Sigmoid colon (tissue), 6 donors: ENCODE measurements at regions not wholly inside any gene's neighbourhood (a gene's known extent, or its start where the extent isn't known, plus 50 kb on each side); places are given as distances from the start of the nearest gene placed in this dataset.

Source experiments
- DNase-seq: peaks from one replicate; pipeline ENCODE4 v3.0.0-alpha.2; 2019
- H3K27ac ChIP-seq, 4 donors: fragments of 200-600 bp; sonication (generic); one replicate each; pipeline ENCODE4 v1.5.1; 2016 to 2019; ENCODE audit warnings: mild to moderate bottlenecking in 1 of 4
- H3K27me3 ChIP-seq, 3 donors: fragments of 200-600 bp; sonication (generic); one replicate each; pipeline ENCODE4 v1.5.1; 2019; ENCODE audit warnings: mild to moderate bottlenecking in 1 of 3
- H3K36me3 ChIP-seq, 4 donors: fragments of 200-600 bp; sonication (generic); one replicate each; pipeline ENCODE4 v1.5.1; 2016 to 2019
- H3K4me1 ChIP-seq, 4 donors: fragments of 200-600 bp; sonication (generic); one replicate each; pipeline ENCODE4 v1.5.1; 2017 to 2019
- H3K4me3 ChIP-seq, 4 donors: fragments of 200-600 bp; sonication (generic); one replicate each; pipeline ENCODE4 v1.5.1; 2017 to 2019; ENCODE audit warnings: mild to moderate bottlenecking in 2 of 4, moderate library complexity in 1 of 4
- H3K9me3 ChIP-seq, 4 donors: fragments of 200-600 bp in 3 of 4; sonication (generic) in 3 of 4; one replicate each; pipeline versions ENCODE4 v1.5.1 to v1.6.1; 2013 to 2019
- EP300 ChIP-seq, 4 donors: sonication (generic); formaldehyde crosslinking; IDR thresholded peaks; one replicate each; pipeline ENCODE4 v1.6.1; 2017; ENCODE audit warnings: antibody characterized with exemption in 4 of 4
- POLR2A ChIP-seq, 2 donors: fragments of 450-650 bp; IDR thresholded peaks; one replicate each; pipeline ENCODE4 v1.6.1; 2016; ENCODE audit warnings: antibody characterized with exemption in 2 of 2, mild to moderate bottlenecking in 2 of 2, moderate library complexity in 2 of 2
- POLR2AphosphoS5 ChIP-seq, 4 donors: sonication (generic); formaldehyde crosslinking; IDR thresholded peaks; one replicate each; pipeline ENCODE4 v1.6.1; 2017; ENCODE audit warnings: antibody characterized with exemption in 4 of 4
- WGBS, 2 donors: extraction: QIAGEN DNeasy Blood & Tissue Kit; methylation state at CpG; one replicate each; pipeline ENCODE4 v1.1.7; 2013; 5-methylcytosine and 5-hydroxymethylcytosine counted together
- intact Hi-C: fragments of 100-400 bp; cut with DNase I; formaldehyde crosslinking; loops from one replicate; pipeline ENCODE4 v1.15.1; 2023
- TF ChIP-seq, protein P1 (sequence below), 4 experiments: fragments of 450-650 bp in 3 of 4; fragments of 200-600 bp in 1 of 4; IDR thresholded peaks; one replicate each; pipeline ENCODE4 v1.5.1; 2016 to 2019; ENCODE audit warnings: antibody characterized with exemption in 4 of 4, mild to moderate bottlenecking in 3 of 4, moderate library complexity in 2 of 4
- donor health status: healthy with polysubstance abuse.
- donor health status: healthy.

DNA sequence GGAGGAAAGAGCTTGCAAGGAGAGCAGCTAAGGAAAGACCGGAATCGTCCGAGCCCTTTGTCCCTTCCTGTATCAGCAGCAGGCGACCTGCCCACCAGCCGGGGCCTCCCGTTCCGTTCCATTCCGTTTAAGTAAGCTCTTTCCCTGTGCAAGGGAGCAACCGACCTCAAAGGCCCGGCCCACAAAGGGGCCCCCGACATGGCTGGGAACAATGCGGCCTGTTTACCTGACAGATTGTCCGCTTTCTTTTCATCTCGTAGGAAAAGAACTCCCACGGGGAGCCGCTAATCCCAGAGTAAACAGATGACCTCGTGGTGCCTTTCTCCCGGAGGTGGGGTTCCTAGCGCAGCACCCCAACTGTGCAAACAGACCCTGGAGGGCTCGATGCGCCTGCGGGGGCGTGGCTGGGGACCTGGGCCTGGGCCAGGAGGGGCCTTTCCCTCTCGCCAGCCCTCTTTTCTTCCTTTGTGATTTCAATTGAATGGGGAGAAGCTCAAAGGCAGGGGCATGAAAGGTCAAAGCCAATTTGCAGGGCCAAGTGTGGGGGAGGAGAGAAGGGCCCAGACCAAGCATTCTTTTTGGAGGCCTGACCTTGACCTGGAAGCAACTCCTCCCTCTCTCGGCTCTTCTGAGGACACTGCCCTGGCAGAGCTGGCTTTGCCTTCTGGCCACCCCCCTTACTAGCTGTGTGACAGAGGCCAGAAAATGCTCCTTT lies 120.2 kb downstream of the INHBB start:
- no peaks in the 10 kb centered on the region for H3K36me3 ChIP-seq
- TF ChIP-seq POLR2AphosphoS5 (IDR thresholded peaks at IDR 0.05) (no peak), POLR2A (IDR thresholded peaks at IDR 0.05) (no peak), EP300 (IDR thresholded peaks at IDR 0.05) (no peak)
- TF ChIP-seq, protein P1, sequence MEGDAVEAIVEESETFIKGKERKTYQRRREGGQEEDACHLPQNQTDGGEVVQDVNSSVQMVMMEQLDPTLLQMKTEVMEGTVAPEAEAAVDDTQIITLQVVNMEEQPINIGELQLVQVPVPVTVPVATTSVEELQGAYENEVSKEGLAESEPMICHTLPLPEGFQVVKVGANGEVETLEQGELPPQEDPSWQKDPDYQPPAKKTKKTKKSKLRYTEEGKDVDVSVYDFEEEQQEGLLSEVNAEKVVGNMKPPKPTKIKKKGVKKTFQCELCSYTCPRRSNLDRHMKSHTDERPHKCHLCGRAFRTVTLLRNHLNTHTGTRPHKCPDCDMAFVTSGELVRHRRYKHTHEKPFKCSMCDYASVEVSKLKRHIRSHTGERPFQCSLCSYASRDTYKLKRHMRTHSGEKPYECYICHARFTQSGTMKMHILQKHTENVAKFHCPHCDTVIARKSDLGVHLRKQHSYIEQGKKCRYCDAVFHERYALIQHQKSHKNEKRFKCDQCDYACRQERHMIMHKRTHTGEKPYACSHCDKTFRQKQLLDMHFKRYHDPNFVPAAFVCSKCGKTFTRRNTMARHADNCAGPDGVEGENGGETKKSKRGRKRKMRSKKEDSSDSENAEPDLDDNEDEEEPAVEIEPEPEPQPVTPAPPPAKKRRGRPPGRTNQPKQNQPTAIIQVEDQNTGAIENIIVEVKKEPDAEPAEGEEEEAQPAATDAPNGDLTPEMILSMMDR (IDR thresholded peaks at IDR 0.05), result no peak
- whole genome bisulfite sequencing, 2 donors, result 54 to 64% methylated on average over 25 of the region's 25 CpGs
- intact Hi-C loops, result loop anchor here (5.0 kb wide), 1 partner anchor 446 kb away; no protein-coding TSS in a partner anchor
- H3K4me1 ChIP-seq, result peaks cover 0 to 17% (median 9%) of the 10 kb centered on the region in 4 donors
- DNase-seq, result no peak
- H3K27me3 ChIP-seq, result peaks cover 0 to 9% (median 0%) of the 10 kb centered on the region in 3 donors
- H3K4me3 ChIP-seq, result no peak overlapping the region
- no peaks in the 10 kb centered on the region for H3K9me3 ChIP-seq
- H3K27ac ChIP-seq, result no peak overlapping the region

DNA sequence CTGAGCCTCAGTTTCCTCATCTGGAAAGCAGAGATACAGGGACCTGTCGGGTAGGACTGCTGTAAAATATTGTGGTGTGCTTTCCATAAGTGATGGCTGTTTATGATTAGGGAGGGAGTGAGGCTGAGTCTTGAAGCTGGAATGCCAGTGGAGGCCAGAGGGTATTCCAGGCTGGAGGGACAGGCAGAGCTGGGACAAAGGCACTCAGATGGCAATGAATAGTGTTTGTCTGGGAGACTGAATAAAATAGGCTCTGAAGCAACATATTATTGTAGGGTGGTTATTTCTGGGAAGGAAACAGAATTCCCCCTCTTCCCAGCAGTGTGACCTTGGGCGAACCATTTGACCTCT lies 120.7 kb downstream of the INHBB start:
- no peak for DNase-seq
- H3K4me1 ChIP-seq, result peaks cover 0 to 17% (median 9%) of the 10 kb centered on the region in 4 donors
- no peaks in the 10 kb centered on the region for H3K9me3 ChIP-seq
- no peak overlapping the region for H3K4me3 ChIP-seq
- peaks cover 0 to 9% (median 0%) of the 10 kb centered on the region in 3 donors for H3K27me3 ChIP-seq
- intact Hi-C loops, result loop anchor here (5.0 kb wide), 1 partner anchor 446 kb away; no protein-coding TSS in a partner anchor
- WGBS, 2 donors, result 91 to 93% methylated on average over 2 of the region's 2 CpGs
- no peak overlapping the region for H3K27ac ChIP-seq
- TF ChIP-seq POLR2A (IDR thresholded peaks at IDR 0.05) (no peak), EP300 (IDR thresholded peaks at IDR 0.05) (no peak), POLR2AphosphoS5 (IDR thresholded peaks at IDR 0.05) (no peak)
- TF ChIP-seq, protein P1 (IDR thresholded peaks at IDR 0.05), result no peak
- H3K36me3 ChIP-seq, result no peaks in the 10 kb centered on the region

DNA sequence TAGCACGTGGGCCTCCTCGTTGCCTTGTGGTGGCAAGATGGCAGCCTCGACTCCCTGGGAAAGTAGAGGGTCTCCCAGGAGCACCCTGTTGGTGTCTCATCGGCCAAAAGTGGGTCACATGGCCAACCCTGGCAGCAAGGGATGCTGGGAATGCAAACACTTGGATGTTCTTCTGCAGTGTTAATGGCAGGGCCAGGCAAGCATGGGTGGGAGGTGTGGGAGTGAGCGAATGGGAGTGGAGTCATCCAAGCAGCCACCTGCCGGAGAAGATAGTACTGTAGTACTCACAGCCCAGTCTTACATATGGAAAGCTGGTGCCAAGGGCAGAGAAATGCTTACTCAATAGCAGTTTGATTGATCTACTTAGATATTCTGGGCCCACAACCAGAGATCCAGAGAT lies 122.2 kb downstream of the INHBB start:
- Histone ChIP-seq H3K27ac (no peak overlapping the region), H3K4me3 (no peak overlapping the region), H3K9me3 (peaks cover 0 to 6% (median under 1%) of the 10 kb centered on the region in 4 donors), H3K4me1 (peaks cover 0 to 17% (median 9%) of the 10 kb centered on the region in 4 donors), H3K27me3 (peaks cover 0 to 7% (median 0%) of the 10 kb centered on the region in 3 donors), H3K36me3 (no peaks in the 10 kb centered on the region)
- whole genome bisulfite sequencing, 2 donors, result 95 to 96% methylated on average over 6 of the region's 6 CpGs
- peak; percentile 56 for DNase-seq
- intact Hi-C loops, result loop anchor here (5.0 kb wide), 1 partner anchor 444 kb away; no protein-coding TSS in a partner anchor
- no peak for TF ChIP-seq EP300 (IDR thresholded peaks at IDR 0.05)

DNA sequence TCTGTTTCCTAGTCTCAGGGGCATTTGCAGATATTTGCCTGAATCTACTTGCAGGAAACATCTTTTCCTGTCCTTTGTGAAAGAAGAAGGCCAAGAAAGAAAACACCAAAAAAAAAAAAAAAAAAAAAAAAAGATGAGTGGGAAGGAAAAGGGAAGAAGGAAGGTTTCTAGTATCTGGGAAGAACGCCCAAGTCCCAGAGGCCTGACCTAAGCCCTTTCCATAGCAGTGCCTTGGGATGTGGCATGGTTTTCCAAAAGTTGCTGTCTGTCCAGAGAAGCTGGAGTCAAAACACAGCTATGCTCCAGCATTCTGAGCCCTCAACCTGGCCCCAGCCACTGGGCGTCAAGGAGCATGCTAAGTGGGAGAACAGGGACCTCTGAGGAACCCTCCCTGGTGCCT lies 123.5 kb downstream of the INHBB start:
- Histone ChIP-seq H3K9me3 (peaks cover 0 to 6% (median under 1%) of the 10 kb centered on the region in 4 donors), H3K4me3 (no peak overlapping the region), H3K27me3 (no peaks in the 10 kb centered on the region), H3K36me3 (no peaks in the 10 kb centered on the region), H3K4me1 (peaks cover 0 to 17% (median 9%) of the 10 kb centered on the region in 4 donors), H3K27ac (peak overlapping the region; percentile 15 to 69 (median 57))
- intact Hi-C loops, result loop anchor here (5.0 kb wide), 1 partner anchor 443 kb away; no protein-coding TSS in a partner anchor
- WGBS, 2 donors, result 78 to 80% methylated on average over 2 of the region's 2 CpGs
- peak; percentile 55 for DNase-seq
- no peak for TF ChIP-seq POLR2A (IDR thresholded peaks at IDR 0.05)
- no peak for TF ChIP-seq EP300 (IDR thresholded peaks at IDR 0.05)

DNA sequence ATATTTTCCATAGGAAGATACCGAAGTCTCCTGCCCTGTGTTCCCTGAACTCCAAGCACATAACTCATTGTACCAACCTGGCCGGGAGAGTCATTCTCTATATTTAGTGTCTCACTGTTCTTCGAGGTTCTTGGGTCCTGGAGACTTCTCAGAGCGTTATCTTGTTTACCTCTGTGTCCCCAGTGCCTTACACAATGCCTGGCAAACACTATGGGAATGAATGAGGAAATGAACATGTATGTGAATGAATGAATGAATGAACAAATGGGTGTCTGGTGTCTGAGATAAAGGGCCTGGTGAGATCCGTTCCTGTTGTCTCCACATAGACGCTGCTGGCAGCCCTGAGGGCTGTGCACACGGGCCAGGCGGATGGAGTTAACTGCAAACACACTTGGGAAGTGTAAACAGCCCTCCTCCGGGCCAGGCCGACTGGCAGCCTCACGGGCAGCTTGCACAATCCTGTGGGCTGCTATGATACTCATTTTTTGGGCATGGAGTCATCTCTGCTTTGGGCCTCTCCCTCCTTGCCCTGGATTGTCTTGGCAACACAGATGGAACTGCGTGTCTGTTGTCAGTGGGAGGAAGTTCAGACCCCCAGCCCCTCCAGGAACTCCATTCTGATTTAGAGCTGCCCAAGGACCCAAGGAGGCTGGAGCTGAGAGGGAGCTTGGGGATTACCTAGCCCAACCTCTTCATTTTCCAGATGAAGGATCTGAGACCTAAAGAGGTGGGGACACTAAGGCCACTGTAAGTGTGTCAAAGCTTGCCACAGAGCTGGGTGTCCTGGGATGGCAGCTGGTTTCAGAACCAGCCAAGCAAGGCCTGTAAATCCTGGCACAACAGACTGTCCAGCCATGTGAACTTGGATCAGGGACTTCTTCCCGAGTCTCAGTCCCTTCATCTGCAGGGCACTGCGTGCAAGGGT lies 124.4 kb downstream of the INHBB start:
- intact Hi-C loops, result no loop called here
- H3K4me3 ChIP-seq, result no peak overlapping the region

More for the DNA sequence above, 124.4 kb downstream of the INHBB start:
- H3K27ac ChIP-seq, result peak overlapping the region; percentile 48 to 69 (median 62)
- WGBS, 2 donors, result 33 to 49% methylated on average over 14 of the region's 14 CpGs
- H3K27me3 ChIP-seq, result no peaks in the 10 kb centered on the region
- peaks cover 0 to 6% (median under 1%) of the 10 kb centered on the region in 4 donors for H3K9me3 ChIP-seq
- no peaks in the 10 kb centered on the region for H3K36me3 ChIP-seq
- H3K4me1 ChIP-seq, result peaks cover 0 to 17% (median 9%) of the 10 kb centered on the region in 4 donors
- TF ChIP-seq POLR2A (IDR thresholded peaks at IDR 0.05) (no peak), EP300 (IDR thresholded peaks at IDR 0.05) (peak in 1 of 4 donors; percentile 4), POLR2AphosphoS5 (IDR thresholded peaks at IDR 0.05) (peak in 2 of 4 donors; percentile 48 to 61)
- TF ChIP-seq, protein P1 (IDR thresholded peaks at IDR 0.05), result no peak
- DNase-seq, result peak; percentile 90
